ENCODE measurements at regions not wholly inside any gene's neighbourhood (a gene's known extent, or its start where the extent isn't known, plus 50 kb on each side); places are given as distances from the start of the nearest gene placed in this dataset.
"Not testable (repeated sequence)": the region's sequence is repeated elsewhere in the genome, so short reads cannot be mapped to it uniquely, and the experiment has no call there.

DNA sequence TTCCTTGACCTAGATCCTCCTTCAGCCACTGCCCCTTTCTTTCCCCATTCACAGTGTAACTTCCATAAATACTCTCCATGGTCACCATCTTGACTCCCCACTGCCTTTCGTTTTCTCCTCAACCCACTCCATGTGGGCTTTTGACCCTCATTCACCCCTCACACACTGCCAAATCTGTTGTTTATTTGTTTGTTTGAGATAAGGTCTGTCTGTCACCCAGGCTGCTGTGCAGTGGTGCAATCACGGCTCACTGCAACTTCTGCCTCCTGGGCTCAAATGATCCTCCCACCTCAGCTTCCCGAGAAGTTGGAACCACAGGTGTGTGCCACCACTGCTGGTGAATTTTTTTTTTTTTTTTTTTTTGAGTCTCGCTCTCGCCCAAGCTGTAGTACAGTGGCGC is 162.9 kb downstream of the FGF1 start:
- peaks cover 33% of the 10 kb centered on the region for H3K4me1 Mint-ChIP-seq

DNA sequence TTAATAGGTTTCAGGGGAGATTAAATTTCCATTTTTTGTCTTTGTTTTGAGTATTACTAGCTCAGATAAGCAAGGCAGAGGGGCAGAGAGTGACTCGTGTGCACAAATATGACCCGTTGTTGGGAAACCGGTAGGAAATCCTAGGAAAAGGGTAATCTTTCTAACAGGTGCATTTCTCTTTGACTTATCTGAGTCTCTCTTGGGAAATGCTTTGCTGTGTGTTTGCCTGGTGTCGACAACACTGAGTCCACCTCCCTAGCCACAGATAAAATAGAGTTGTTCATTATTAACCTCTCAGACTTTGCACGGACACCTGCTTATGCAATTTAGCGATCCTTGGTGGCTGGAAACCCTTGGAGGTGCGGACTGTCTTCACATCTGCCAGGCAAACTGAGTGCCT is 164.2 kb downstream of the FGF1 start:
- TF ChIP-seq, protein P1, sequence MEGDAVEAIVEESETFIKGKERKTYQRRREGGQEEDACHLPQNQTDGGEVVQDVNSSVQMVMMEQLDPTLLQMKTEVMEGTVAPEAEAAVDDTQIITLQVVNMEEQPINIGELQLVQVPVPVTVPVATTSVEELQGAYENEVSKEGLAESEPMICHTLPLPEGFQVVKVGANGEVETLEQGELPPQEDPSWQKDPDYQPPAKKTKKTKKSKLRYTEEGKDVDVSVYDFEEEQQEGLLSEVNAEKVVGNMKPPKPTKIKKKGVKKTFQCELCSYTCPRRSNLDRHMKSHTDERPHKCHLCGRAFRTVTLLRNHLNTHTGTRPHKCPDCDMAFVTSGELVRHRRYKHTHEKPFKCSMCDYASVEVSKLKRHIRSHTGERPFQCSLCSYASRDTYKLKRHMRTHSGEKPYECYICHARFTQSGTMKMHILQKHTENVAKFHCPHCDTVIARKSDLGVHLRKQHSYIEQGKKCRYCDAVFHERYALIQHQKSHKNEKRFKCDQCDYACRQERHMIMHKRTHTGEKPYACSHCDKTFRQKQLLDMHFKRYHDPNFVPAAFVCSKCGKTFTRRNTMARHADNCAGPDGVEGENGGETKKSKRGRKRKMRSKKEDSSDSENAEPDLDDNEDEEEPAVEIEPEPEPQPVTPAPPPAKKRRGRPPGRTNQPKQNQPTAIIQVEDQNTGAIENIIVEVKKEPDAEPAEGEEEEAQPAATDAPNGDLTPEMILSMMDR (IDR thresholded peaks at IDR 0.05; ENCODE audit: unreplicated experiment in 3 of 3) = no peak
- Mint-ChIP-seq H3K27ac (peak overlapping the region; percentile 8 to 67 (median 9)), H3K9me3 (peaks cover 2% of the 10 kb centered on the region), H3K27me3 (ENCODE audit: low read depth) (no peaks in the 10 kb centered on the region), H3K36me3 (ENCODE audit: low read depth) (no peaks in the 10 kb centered on the region), H3K4me3 (no peak overlapping the region), H3K4me1 (peaks cover 29% of the 10 kb centered on the region)

More for the DNA sequence above, 162.9 kb downstream of the FGF1 start:
- H3K4me3 Mint-ChIP-seq = no peak overlapping the region
- no peaks in the 10 kb centered on the region for H3K9me3 Mint-ChIP-seq
- H3K36me3 Mint-ChIP-seq (ENCODE audit: low read depth) = no peaks in the 10 kb centered on the region
- H3K27me3 Mint-ChIP-seq (ENCODE audit: low read depth) = no peaks in the 10 kb centered on the region
- TF ChIP-seq, protein P1 (IDR thresholded peaks at IDR 0.05; ENCODE audit: unreplicated experiment in 3 of 3) = no peak
- no peak overlapping the region for H3K27ac Mint-ChIP-seq

DNA sequence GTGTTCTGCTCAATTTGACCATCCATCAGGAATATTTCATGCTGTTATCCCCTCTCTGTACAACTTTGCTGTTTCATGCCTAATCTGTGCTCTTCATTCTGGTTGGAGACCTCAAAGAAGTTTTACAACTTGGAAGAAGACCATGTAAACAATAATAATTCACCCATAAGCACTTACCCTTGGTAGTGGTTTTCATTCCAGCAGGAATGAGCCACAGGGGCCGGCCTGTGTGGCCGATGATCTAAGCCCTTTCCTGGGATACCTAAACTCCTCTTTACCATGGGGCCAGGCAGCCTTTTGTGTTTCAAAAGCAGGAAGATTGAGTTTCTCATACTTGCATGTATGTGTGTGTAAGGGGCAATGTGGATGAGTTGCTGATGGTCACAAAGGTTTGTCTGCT is 165.0 kb downstream of the FGF1 start:
- Mint-ChIP-seq H3K4me3 (no peak overlapping the region), H3K27ac (peak overlapping the region; percentile 8 to 68 (median 67)), H3K36me3 (ENCODE audit: low read depth) (no peaks in the 10 kb centered on the region), H3K9me3 (peaks cover 9% of the 10 kb centered on the region), H3K4me1 (peaks cover 29% of the 10 kb centered on the region), H3K27me3 (ENCODE audit: low read depth) (no peaks in the 10 kb centered on the region)
- TF ChIP-seq, protein P1 (IDR thresholded peaks at IDR 0.05; ENCODE audit: unreplicated experiment in 3 of 3) = no peak

DNA sequence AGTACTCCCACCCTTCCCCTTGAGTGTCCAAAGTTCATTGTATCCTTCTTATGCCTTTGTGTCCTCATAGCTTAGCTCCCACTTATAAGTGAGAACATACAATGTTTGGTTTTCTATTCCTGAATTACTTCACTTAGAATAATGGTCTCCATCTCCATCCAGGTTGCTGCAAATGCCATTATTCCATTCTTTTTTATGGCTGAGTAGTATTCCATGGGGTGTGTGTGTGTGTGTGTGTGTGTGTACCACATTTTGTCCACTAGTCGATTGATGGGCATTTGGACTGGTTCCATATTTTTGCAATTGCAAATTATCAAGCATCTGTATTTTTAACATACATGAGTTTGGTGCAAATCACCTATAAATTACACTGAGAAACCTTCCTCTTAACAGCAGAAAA is 166.0 kb downstream of the FGF1 start:
- H3K4me3 Mint-ChIP-seq; H3K36me3 Mint-ChIP-seq (ENCODE audit: low read depth); H3K27me3 Mint-ChIP-seq (ENCODE audit: low read depth); H3K9me3 Mint-ChIP-seq; H3K27ac Mint-ChIP-seq: not testable (repeated sequence)
- H3K4me1 Mint-ChIP-seq = peaks cover 29% of the 10 kb centered on the region

DNA sequence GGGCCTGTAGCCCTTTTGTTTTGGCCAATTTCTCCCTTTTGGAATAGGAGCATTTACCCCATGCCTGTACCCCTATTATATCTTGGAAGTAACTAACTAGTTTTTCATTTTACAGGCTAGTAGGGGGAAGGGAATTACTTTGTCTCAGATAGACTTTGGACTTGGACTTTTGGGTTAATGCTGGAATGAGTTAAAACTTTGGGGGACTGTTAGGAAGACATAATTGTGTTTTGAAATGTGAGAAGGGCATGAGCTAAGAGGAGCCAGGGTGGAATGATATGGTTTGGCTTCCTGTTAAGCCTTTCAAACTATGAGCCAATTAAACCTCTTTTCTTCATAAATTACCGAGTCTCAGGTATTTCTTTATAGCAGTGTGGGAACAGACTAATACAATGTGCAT is 168.1 kb downstream of the FGF1 start:
- no peaks in the 10 kb centered on the region for H3K36me3 Mint-ChIP-seq (ENCODE audit: low read depth)
- TF ChIP-seq, protein P1 (IDR thresholded peaks at IDR 0.05; ENCODE audit: unreplicated experiment in 3 of 3) = no peak

DNA sequence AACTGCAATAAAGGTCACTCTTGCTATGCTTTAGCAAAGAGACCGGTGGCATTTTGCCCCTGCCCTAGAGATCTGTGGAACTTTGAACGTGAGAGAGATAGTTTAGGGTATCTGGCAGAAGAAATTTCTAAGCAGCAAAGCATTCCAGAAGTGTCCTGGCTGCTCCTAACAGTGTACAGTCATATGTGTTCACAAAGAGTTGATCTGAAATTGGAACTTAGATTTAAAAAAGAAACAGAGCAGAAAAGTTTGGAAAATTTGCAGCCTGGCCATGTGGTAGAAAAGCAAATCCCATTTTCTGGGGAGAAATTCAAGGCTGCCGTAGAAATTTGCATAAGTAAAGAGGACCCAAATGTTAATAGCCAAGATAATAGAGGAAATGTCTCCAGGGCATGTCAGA is 169.2 kb downstream of the FGF1 start:
- no peaks in the 10 kb centered on the region for H3K36me3 Mint-ChIP-seq (ENCODE audit: low read depth)
- peaks cover 34% of the 10 kb centered on the region for H3K4me1 Mint-ChIP-seq
- TF ChIP-seq, protein P1 (IDR thresholded peaks at IDR 0.05; ENCODE audit: unreplicated experiment in 3 of 3) = no peak
- peaks cover 9% of the 10 kb centered on the region for H3K9me3 Mint-ChIP-seq
- no peak overlapping the region for H3K27ac Mint-ChIP-seq
- peaks cover 4% of the 10 kb centered on the region for H3K27me3 Mint-ChIP-seq (ENCODE audit: low read depth)
- no peak overlapping the region for H3K4me3 Mint-ChIP-seq

More for the DNA sequence above, 168.1 kb downstream of the FGF1 start:
- peaks cover 2% of the 10 kb centered on the region for H3K27me3 Mint-ChIP-seq (ENCODE audit: low read depth)
- peaks cover 9% of the 10 kb centered on the region for H3K9me3 Mint-ChIP-seq
- no peak overlapping the region for H3K4me3 Mint-ChIP-seq
- peaks cover 31% of the 10 kb centered on the region for H3K4me1 Mint-ChIP-seq
- H3K27ac Mint-ChIP-seq = peak overlapping the region in 1 of 3 experiments; percentile 44

Measured in nephron (organoid).